ENCODE measurements at regions not wholly inside any gene's neighbourhood (a gene's known extent, or its start where the extent isn't known, plus 50 kb on each side); places are given as distances from the start of the nearest gene placed in this dataset.

GRCh38 chr5:3654515-3654914 lies 58.9 kb downstream of the IRX1 start:
- Mint-ChIP-seq H3K9me3 (no peaks in the 10 kb centered on the region), H3K36me3 (no peaks in the 10 kb centered on the region), H3K4me1 (peaks cover 5% of the 10 kb centered on the region), H3K4me3 (no peak overlapping the region), H3K27ac (no peak overlapping the region), H3K27me3 (ENCODE audit: low read depth) (peaks cover 33% of the 10 kb centered on the region)
- TF ChIP-seq CTCF (IDR thresholded peaks at IDR 0.05; ENCODE audit: unreplicated experiment) = no peak
- no peak for DNase-seq (ENCODE audit: low spot score in 2 of 2, unreplicated experiment in 2 of 2)

GRCh38 chr5:3656803-3657202 lies 61.2 kb downstream of the IRX1 start:
- H3K4me1 Mint-ChIP-seq = no peaks in the 10 kb centered on the region
- no peak overlapping the region for H3K27ac Mint-ChIP-seq
- no peaks in the 10 kb centered on the region for H3K9me3 Mint-ChIP-seq
- no peaks in the 10 kb centered on the region for H3K36me3 Mint-ChIP-seq
- H3K4me3 Mint-ChIP-seq = no peak overlapping the region
- TF ChIP-seq CTCF (IDR thresholded peaks at IDR 0.05; ENCODE audit: unreplicated experiment) = no peak
- H3K27me3 Mint-ChIP-seq (ENCODE audit: low read depth) = peaks cover 28% of the 10 kb centered on the region
- DNase-seq (ENCODE audit: low spot score in 2 of 2, unreplicated experiment in 2 of 2) = no peak

- no peaks in the 10 kb centered on the region for H3K4me1 Mint-ChIP-seq
- H3K4me3 Mint-ChIP-seq = no peak overlapping the region
- no peaks in the 10 kb centered on the region for H3K36me3 Mint-ChIP-seq
- TF ChIP-seq CTCF (IDR thresholded peaks at IDR 0.05; ENCODE audit: unreplicated experiment) = no peak
- no peak overlapping the region for H3K27ac Mint-ChIP-seq
- no peak for DNase-seq (ENCODE audit: low spot score in 2 of 2, unreplicated experiment in 2 of 2)
- H3K27me3 Mint-ChIP-seq (ENCODE audit: low read depth) = peaks cover 24% of the 10 kb centered on the region
- no peaks in the 10 kb centered on the region for H3K9me3 Mint-ChIP-seq
These were observed 61.9 kb downstream of the IRX1 start for GRCh38 chr5:3657364-3658022.

GRCh38 chr5:3658929-3659328 lies 63.3 kb downstream of the IRX1 start:
- H3K4me3 Mint-ChIP-seq = no peak overlapping the region
- no peaks in the 10 kb centered on the region for H3K9me3 Mint-ChIP-seq
- H3K27ac Mint-ChIP-seq = no peak overlapping the region
- H3K4me1 Mint-ChIP-seq = no peaks in the 10 kb centered on the region
- no peak for DNase-seq (ENCODE audit: low spot score in 2 of 2, unreplicated experiment in 2 of 2)
- TF ChIP-seq CTCF (IDR thresholded peaks at IDR 0.05; ENCODE audit: unreplicated experiment) = no peak
- H3K27me3 Mint-ChIP-seq (ENCODE audit: low read depth) = peaks cover 19% of the 10 kb centered on the region
- H3K36me3 Mint-ChIP-seq = no peaks in the 10 kb centered on the region

GRCh38 chr5:3659907-3660306 lies 64.3 kb downstream of the IRX1 start:
- no peak for DNase-seq (ENCODE audit: low spot score in 2 of 2, unreplicated experiment in 2 of 2)
- Mint-ChIP-seq H3K27me3 (ENCODE audit: low read depth) (peaks cover 14% of the 10 kb centered on the region), H3K4me3 (no peak overlapping the region), H3K36me3 (no peaks in the 10 kb centered on the region), H3K4me1 (no peaks in the 10 kb centered on the region), H3K27ac (no peak overlapping the region), H3K9me3 (peaks cover 6% of the 10 kb centered on the region)
- no peak for TF ChIP-seq CTCF (IDR thresholded peaks at IDR 0.05; ENCODE audit: unreplicated experiment)

GRCh38 chr5:3660630-3661029 lies 65.0 kb downstream of the IRX1 start:
- Mint-ChIP-seq H3K27me3 (ENCODE audit: low read depth) (peaks cover 15% of the 10 kb centered on the region), H3K4me3 (no peak overlapping the region), H3K9me3 (peaks cover 13% of the 10 kb centered on the region)

More at GRCh38 chr5:3660630-3661029, 65.0 kb downstream of the IRX1 start:
- Mint-ChIP-seq H3K4me1 (no peaks in the 10 kb centered on the region), H3K36me3 (no peaks in the 10 kb centered on the region), H3K27ac (no peak overlapping the region)
- no peak for TF ChIP-seq CTCF (IDR thresholded peaks at IDR 0.05; ENCODE audit: unreplicated experiment)
- no peak for DNase-seq (ENCODE audit: low spot score in 2 of 2, unreplicated experiment in 2 of 2)
